Mucosa of rectum (tissue), 2 donors: ENCODE measurements at regions not wholly inside any gene's neighbourhood (a gene's known extent, or its start where the extent isn't known, plus 50 kb on each side); places are given as distances from the start of the nearest gene placed in this dataset.

Experiments used
- H3K27ac ChIP-seq, 2 donors: one replicate each; pipeline ENCODE4 v1.7.0; 2013; ENCODE audit warnings: inconsistent platforms in 2 of 2, low read depth in 2 of 2, low read length in 2 of 2
- H3K27me3 ChIP-seq, 2 donors: one replicate each; pipeline ENCODE4 v1.7.0; 2013; ENCODE audit warnings: low read length in 2 of 2; ENCODE audit not compliant: control insufficient read depth in 2 of 2, insufficient read depth in 2 of 2
- H3K36me3 ChIP-seq, 2 donors: one replicate each; pipeline ENCODE4 v1.7.0; 2013; ENCODE audit warnings: low read length in 2 of 2; ENCODE audit not compliant: control insufficient read depth in 2 of 2, insufficient read depth in 2 of 2
- H3K4me1 ChIP-seq, 2 donors: one replicate each; pipeline ENCODE4 v1.7.0; 2013; ENCODE audit warnings: low read length in 2 of 2, mild to moderate bottlenecking in 1 of 2; ENCODE audit not compliant: control insufficient read depth in 2 of 2, insufficient read depth in 2 of 2
- H3K4me3 ChIP-seq, 2 donors: one replicate each; pipeline ENCODE4 v1.7.0; 2013; ENCODE audit warnings: low read length in 2 of 2
- H3K9ac ChIP-seq, 2 donors: one replicate each; pipeline ENCODE4 v1.7.0; 2013; ENCODE audit warnings: low read length in 2 of 2, low read depth in 1 of 2, mild to moderate bottlenecking in 1 of 2
- H3K9me3 ChIP-seq, 2 donors: one replicate each; pipeline ENCODE4 v1.7.0; 2013; ENCODE audit warnings: low read length in 2 of 2; ENCODE audit not compliant: control insufficient read depth in 2 of 2
- donor health status: healthy.
- donor health status: Normal muscosa, but diverticular disease.

- Histone ChIP-seq H3K27ac (no peak overlapping the region), H3K36me3 (no peaks in the 10 kb centered on the region), H3K27me3 (no peaks in the 10 kb centered on the region), H3K4me1 (no peaks in the 10 kb centered on the region), H3K9me3 (no peaks in the 10 kb centered on the region), H3K4me3 (no peak overlapping the region), H3K9ac (no peak overlapping the region)
These were observed 367.3 kb upstream of the ZWINT start for GRCh38 chr10:56728349-56728748.

- no peak overlapping the region for H3K4me3 ChIP-seq
- H3K9me3 ChIP-seq, result no peaks in the 10 kb centered on the region
- H3K36me3 ChIP-seq, result no peaks in the 10 kb centered on the region
- no peaks in the 10 kb centered on the region for H3K27me3 ChIP-seq
- H3K9ac ChIP-seq, result no peak overlapping the region
- H3K27ac ChIP-seq, result no peak overlapping the region
- no peaks in the 10 kb centered on the region for H3K4me1 ChIP-seq
These were observed 361.9 kb upstream of the ZWINT start for GRCh38 chr10:56722912-56723311.

DNA sequence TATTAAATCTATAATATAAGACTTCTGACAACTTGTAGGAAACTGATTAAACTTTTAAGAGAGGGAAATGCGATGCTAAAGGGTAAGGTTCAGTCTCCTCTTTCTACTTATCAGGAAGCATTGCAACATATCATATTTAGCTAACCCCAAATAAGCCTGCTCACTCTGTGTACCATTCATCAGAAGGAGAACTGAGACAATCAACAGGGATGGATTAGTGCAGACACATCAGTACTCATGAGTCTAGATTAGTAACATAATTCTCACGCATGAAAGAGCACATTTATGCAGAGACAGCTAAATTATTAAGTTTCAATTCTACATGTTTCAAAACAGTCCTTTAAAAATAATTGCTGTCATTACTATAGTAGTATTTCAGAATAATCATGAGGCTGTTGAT lies 354.2 kb upstream of the ZWINT start:
- no peaks in the 10 kb centered on the region for H3K27me3 ChIP-seq
- H3K27ac ChIP-seq, result no peak overlapping the region
- no peaks in the 10 kb centered on the region for H3K9me3 ChIP-seq
- H3K4me1 ChIP-seq, result no peaks in the 10 kb centered on the region
- no peak overlapping the region for H3K9ac ChIP-seq
- H3K36me3 ChIP-seq, result no peaks in the 10 kb centered on the region
- no peak overlapping the region for H3K4me3 ChIP-seq

DNA sequence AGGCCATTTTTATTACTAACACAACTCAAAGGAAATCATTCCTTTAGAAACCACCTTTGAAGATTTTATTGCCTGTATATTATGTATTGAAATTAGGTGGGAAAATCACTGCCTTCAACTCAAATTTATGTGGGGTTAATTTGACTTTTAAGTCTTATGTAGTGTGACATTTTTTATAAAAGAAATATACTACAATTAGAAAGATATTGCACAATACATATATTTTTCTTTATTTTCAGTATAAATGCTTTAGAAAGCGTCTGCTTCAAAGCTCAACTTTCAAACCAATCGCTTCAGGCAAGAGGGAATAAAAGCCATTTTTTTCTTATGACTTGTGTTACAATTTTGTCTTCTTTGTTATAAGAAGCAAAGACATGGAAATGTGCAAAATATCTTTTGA lies 337.4 kb upstream of the ZWINT start:
- Histone ChIP-seq H3K27ac (no peak overlapping the region), H3K4me1 (no peaks in the 10 kb centered on the region), H3K27me3 (no peaks in the 10 kb centered on the region), H3K4me3 (no peak overlapping the region), H3K36me3 (no peaks in the 10 kb centered on the region), H3K9me3 (no peaks in the 10 kb centered on the region), H3K9ac (no peak overlapping the region)

- no peak overlapping the region for H3K4me3 ChIP-seq
- H3K9ac ChIP-seq, result no peak overlapping the region
- H3K27ac ChIP-seq, result no peak overlapping the region
- H3K9me3 ChIP-seq, result no peaks in the 10 kb centered on the region
- no peaks in the 10 kb centered on the region for H3K36me3 ChIP-seq
- no peaks in the 10 kb centered on the region for H3K27me3 ChIP-seq
- no peaks in the 10 kb centered on the region for H3K4me1 ChIP-seq
These were observed 318.5 kb upstream of the ZWINT start for GRCh38 chr10:56679578-56679977.

- Histone ChIP-seq H3K9ac (no peak overlapping the region), H3K27me3 (no peaks in the 10 kb centered on the region), H3K4me1 (no peaks in the 10 kb centered on the region), H3K4me3 (no peak overlapping the region), H3K27ac (no peak overlapping the region), H3K36me3 (no peaks in the 10 kb centered on the region), H3K9me3 (no peaks in the 10 kb centered on the region)
These were observed 301.8 kb upstream of the ZWINT start for GRCh38 chr10:56662765-56663447.

DNA sequence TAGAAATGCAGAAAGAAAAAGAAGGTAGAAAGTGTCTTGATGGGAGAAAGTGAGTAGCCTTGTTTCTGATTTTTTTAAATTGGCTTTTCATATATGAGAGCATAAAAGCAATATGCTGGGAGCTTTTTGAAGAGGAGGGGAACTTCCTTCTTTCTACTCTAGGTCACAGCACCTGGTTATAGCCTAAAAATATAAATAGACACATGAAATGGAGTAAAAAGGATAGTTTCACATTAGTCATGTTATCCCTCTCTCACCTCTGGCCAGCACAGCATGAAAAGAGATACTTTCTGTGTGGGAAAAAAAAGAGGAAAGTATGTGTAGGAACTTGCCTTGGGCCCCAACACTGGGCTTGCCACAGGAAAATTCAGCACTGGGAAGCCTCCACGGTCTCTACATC lies 292.2 kb upstream of the ZWINT start:
- Histone ChIP-seq H3K36me3 (no peaks in the 10 kb centered on the region), H3K9me3 (no peaks in the 10 kb centered on the region), H3K4me3 (no peak overlapping the region), H3K4me1 (no peaks in the 10 kb centered on the region), H3K9ac (no peak overlapping the region), H3K27ac (no peak overlapping the region), H3K27me3 (no peaks in the 10 kb centered on the region)

- no peaks in the 10 kb centered on the region for H3K4me1 ChIP-seq
- no peaks in the 10 kb centered on the region for H3K27me3 ChIP-seq
- H3K36me3 ChIP-seq, result no peaks in the 10 kb centered on the region
- no peak overlapping the region for H3K4me3 ChIP-seq
- no peak overlapping the region for H3K27ac ChIP-seq
- no peak overlapping the region for H3K9ac ChIP-seq
- no peaks in the 10 kb centered on the region for H3K9me3 ChIP-seq
These were observed 285.5 kb upstream of the ZWINT start for GRCh38 chr10:56646329-56647111.

DNA sequence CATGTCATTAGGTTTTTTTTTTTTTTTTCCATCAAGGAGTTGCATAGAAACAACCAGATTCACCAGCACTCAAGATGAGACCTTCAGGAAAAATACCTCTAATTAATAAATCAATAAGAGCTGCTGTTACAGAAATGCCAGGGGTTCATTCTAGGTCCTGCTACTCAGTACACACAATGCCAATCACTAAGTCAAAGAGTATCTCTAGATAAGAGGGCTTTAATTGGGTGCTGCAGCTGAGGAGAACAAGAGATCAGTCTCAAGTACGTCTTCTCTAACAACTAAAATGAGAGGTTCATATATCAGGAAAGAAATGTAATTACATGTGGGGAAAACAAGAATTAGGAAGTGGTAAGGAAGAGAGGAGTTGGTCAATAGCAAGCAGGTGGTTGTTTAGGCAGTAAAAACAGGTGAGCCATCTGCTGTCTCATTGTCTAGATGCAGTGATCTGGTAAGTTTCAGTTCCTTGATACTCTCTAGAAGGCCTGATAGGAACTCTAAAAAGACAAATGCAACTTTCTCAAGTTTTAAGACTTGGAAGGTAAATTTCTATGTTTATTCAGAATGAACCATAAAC lies 272.9 kb upstream of the ZWINT start:
- H3K36me3 ChIP-seq, result no peaks in the 10 kb centered on the region
- H3K4me1 ChIP-seq, result no peaks in the 10 kb centered on the region
- no peaks in the 10 kb centered on the region for H3K27me3 ChIP-seq
- no peak overlapping the region for H3K9ac ChIP-seq
- H3K27ac ChIP-seq, result no peak overlapping the region
- H3K4me3 ChIP-seq, result no peak overlapping the region
- H3K9me3 ChIP-seq, result no peaks in the 10 kb centered on the region

DNA sequence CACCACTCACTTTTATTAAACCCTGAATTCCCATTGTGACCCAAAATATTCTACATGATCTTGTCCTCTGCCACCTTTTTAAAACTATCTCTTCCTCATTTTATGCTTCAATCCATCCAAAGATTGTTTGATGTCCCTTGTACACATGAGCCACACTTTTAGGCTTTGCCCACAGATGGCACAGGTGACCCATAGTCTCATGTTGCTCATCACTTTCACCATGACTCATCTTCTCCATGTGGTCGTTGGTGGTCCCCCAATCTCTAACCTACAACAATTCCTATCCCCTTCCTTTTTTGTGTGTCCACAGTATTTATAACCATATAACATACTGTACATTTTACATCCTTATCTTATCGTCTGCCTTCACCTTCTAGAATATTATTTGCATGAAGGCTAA lies 271.5 kb upstream of the ZWINT start:
- Histone ChIP-seq H3K27ac (no peak overlapping the region), H3K36me3 (no peaks in the 10 kb centered on the region), H3K9ac (no peak overlapping the region), H3K9me3 (no peaks in the 10 kb centered on the region), H3K4me1 (no peaks in the 10 kb centered on the region), H3K4me3 (no peak overlapping the region), H3K27me3 (no peaks in the 10 kb centered on the region)
